GM08714 (cell line): ENCODE measurements at regions not wholly inside any gene's neighbourhood (a gene's known extent, or its start where the extent isn't known, plus 50 kb on each side); places are given as distances from the start of the nearest gene placed in this dataset.

ENCODE experiments used
- H3K4me3 ChIP-seq: fragments of 200-500 bp; sonication (Bioruptor generic); 2 replicates; pipeline ENCODE4 v1.5.1; 2014; ENCODE audit warnings: mild to moderate bottlenecking, low read length, inconsistent platforms
- ZNF274 ChIP-seq: IDR thresholded peaks from 2 replicates; pipeline ENCODE4 v1.6.1; 2012; ENCODE audit warnings: mild to moderate bottlenecking, low read depth, low read length

- TF ChIP-seq ZNF274, result no peak
These were observed 155.1 kb upstream of the DMRT1 start for GRCh38 chr9:686321-686813.

GRCh38 chr9:687034-687785, 154.3 kb upstream of the DMRT1 start:
- TF ChIP-seq ZNF274, result no peak
- H3K4me3 ChIP-seq, result no peak overlapping the region

More at GRCh38 chr9:686321-686813, 155.1 kb upstream of the DMRT1 start:
- H3K4me3 ChIP-seq, result no peak overlapping the region

- TF ChIP-seq ZNF274, result no peak
- H3K4me3 ChIP-seq, result no peak overlapping the region
These were observed 153.5 kb upstream of the DMRT1 start for GRCh38 chr9:687994-688393.

- no peak for TF ChIP-seq ZNF274
- no peak overlapping the region for H3K4me3 ChIP-seq
These were observed 150.9 kb upstream of the DMRT1 start for GRCh38 chr9:690517-691111.

- H3K4me3 ChIP-seq, result no peak overlapping the region
- no peak for TF ChIP-seq ZNF274
These were observed 149.6 kb upstream of the DMRT1 start for GRCh38 chr9:691825-692400.

GRCh38 chr9:692636-693129, 148.8 kb upstream of the DMRT1 start:
- TF ChIP-seq ZNF274, result no peak
- no peak overlapping the region for H3K4me3 ChIP-seq

- no peak overlapping the region for H3K4me3 ChIP-seq
- no peak for TF ChIP-seq ZNF274
These were observed 148.1 kb upstream of the DMRT1 start for GRCh38 chr9:693201-694091.

GRCh38 chr9:694092-694402, 147.4 kb upstream of the DMRT1 start:
- H3K4me3 ChIP-seq, result no peak overlapping the region
- TF ChIP-seq ZNF274, result no peak

GRCh38 chr9:694403-695154, 146.9 kb upstream of the DMRT1 start:
- H3K4me3 ChIP-seq, result no peak overlapping the region
- no peak for TF ChIP-seq ZNF274

GRCh38 chr9:695252-695651, 146.2 kb upstream of the DMRT1 start:
- no peak overlapping the region for H3K4me3 ChIP-seq
- no peak for TF ChIP-seq ZNF274

GRCh38 chr9:696332-697323, 144.9 kb upstream of the DMRT1 start:
- no peak for TF ChIP-seq ZNF274
- no peak overlapping the region for H3K4me3 ChIP-seq

GRCh38 chr9:698276-698675, 143.2 kb upstream of the DMRT1 start:
- TF ChIP-seq ZNF274, result no peak
- no peak overlapping the region for H3K4me3 ChIP-seq
